ENCODE measurements at regions not wholly inside any gene's neighbourhood (a gene's known extent, or its start where the extent isn't known, plus 50 kb on each side); places are given as distances from the start of the nearest gene placed in this dataset.
"Not testable (repeated sequence)": the region's sequence is repeated elsewhere in the genome, so short reads cannot be mapped to it uniquely, and the experiment has no call there.

DNA sequence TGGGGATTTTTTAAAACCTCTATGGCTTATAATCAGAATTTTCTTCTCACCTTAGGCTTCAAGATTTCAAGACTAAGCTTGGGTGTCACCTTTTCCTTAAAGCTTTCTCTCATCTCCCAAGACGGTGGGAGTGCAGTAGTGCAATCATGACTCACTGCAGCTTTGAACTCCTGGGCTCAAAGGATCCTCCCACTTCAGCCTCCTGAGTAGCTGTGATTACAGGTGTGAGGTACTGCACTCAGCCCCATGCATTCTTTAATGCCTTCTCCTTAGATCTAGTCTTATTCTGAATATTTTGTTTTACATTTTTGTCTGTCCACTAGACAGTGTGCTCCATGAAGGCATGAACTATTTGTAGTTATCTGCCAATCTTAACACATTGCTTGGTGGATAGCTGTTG is 55.7 kb upstream of the FAT3 start:
- H3K27ac ChIP-seq = no peak overlapping the region
- no peak overlapping the region for H3K4me3 ChIP-seq

DNA sequence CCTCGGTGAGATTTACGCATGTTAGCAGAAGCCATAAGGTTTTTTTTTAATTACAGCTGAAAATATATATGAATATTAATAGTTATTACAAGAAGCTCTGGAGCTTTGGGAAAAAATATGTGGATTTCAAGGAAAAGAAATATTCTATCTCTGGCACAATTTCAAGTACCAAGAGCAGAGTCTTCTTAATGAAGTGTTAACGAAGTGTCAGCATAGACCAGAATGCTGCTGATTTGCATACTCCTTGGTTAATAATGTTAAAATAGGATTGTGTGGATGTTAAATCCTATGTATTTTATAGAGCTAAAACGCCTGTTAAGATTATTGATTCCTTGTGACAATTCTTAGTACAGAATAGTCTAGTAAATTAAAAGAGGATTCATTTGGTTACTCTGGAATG is 57.0 kb upstream of the FAT3 start:
- Histone ChIP-seq H3K27ac (no peak overlapping the region), H3K4me3 (no peak overlapping the region)

DNA sequence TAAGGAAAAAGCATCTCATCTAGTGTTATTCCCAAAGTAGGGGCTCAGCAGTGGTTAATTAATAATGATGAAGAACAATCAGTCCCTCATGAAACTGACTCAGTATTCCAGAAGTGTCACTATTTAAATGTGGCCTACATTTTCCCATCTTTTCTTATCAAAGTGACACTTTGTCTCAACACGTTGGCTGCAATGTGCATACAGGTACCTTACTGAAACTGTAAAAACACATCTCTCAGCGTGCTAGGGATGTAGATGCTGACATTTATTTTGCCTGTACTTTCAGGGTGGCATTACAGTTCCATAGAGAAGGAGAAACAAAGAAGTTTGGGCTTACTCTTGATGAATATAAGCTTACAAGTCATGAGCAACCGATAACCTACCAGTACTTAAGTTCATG is 58.3 kb upstream of the FAT3 start:
- Histone ChIP-seq H3K27ac (no peak overlapping the region), H3K4me3 (no peak overlapping the region)

DNA sequence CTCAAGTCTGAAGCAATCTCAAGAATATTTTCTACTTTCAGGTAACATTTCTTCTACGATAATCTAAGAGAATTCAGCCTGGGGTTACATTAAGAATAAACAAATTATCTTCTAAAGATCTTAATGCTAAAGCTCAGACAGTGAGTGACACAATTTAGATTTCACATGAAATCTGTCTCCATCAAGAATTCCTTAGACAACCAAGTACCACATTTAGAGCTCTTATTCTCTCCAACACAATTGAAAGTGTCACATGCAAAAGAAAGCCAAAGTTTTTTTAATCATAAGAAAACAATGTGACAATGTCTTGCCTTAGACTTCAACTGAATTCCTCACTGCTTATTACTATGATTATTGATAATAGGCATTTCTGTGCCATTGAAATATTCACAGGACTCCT is 60.7 kb upstream of the FAT3 start:
- H3K4me3 ChIP-seq = no peak overlapping the region

DNA sequence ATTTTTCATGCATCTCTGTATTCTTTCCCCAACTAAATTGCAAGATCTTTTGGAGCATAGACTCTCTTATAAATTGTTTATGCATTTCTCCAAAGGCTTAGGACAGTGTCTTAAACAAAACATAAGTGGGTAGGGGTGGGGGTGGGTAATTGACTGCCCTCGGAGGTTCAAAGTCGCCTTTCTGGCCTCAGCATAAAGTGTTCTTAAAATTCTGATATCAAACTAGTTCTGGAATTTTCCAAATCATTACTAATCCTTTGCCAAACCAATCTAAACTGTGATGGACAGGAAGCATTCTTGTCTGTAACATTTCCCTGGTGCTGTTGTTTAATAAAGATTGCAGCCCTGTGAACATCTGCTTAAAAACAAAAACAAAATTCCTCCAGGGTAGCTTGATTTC is 61.8 kb upstream of the FAT3 start:
- no peak overlapping the region for H3K27ac ChIP-seq
- H3K4me3 ChIP-seq = no peak overlapping the region

More for the DNA sequence above, 60.7 kb upstream of the FAT3 start:
- H3K27ac ChIP-seq = no peak overlapping the region

DNA sequence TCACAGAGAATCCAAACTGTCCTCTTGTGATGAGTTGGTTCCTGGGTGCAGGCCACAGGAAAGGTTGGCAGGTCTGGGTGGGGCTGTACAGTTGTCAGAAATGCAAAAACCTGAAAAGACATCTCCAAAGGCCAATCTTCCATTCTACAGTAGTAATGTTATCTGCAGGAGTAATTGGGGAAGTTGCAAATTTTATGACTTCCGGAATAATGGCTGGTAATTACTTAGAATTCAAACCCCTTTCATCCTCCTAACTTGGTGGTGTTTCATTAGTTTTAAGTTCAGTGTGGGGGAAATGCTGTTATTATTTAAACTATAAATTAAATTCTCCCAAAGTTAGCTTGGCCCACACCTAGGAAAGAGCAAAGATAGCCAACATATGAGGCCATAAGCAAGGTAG is 64.7 kb upstream of the FAT3 start:
- Histone ChIP-seq H3K4me3 (no peak overlapping the region), H3K27ac (no peak overlapping the region)

DNA sequence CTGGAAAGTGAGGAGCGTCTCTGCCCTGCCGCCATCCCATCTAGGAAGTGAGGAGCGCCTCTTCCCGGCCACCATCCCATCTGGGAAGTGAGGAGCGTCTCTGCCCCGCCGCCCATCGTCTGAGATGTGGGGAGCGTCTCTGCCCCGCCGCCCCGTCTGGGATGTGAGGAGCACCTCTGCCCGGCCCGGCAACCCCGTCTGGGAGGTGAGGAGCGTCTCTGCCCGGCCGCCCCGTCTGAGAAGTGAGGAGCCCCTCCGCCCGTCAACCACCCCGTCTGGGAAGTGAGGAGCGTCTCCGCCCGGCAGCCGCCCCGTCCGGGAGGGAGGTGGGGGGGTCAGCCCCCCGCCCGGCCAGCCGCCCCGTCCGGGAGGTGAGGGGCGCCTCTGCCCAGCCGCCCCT is 67.2 kb upstream of the FAT3 start:
- not testable (repeated sequence) for H3K4me3 ChIP-seq, H3K27ac ChIP-seq

DNA sequence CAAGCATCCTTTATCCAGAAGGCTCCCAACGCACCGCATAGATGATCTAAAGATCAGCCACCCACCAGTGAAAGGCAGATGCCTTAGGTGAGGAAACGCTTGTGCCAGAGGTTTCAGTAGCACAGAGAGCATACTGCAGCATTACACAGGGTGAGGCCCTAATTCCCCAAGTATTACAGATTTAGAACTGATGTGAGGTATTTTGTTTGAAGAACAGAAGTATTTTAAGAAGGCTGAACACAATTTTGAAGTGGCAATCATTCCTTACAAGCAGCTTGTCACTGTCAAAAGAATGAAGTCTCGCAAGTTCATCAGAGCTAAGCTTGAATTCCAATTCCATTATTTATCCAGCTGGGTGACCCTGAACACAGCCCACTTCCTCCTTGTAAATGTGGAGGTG is 70.0 kb upstream of the FAT3 start:
- Histone ChIP-seq H3K4me3 (no peak overlapping the region), H3K27ac (no peak overlapping the region)

DNA sequence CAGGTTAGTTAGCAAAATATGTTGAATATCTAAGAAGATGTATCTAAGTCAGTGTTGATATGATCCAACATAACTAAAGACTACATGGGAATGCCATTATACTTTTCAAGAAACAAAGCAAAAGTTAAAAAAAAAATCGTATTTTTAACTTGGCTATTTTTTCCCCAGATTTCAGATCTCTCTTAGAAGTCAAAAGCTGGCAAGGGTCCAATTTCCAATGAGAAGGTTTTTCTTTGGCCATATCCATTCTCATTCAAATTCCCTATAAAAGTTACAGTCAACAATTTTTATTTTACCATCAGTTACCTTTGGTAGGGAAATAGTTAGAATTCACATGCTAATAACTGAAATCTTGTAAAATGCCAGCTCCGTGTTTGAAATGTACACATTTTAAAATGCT is 70.5 kb upstream of the FAT3 start:
- H3K4me3 ChIP-seq = no peak overlapping the region
- no peak overlapping the region for H3K27ac ChIP-seq

DNA sequence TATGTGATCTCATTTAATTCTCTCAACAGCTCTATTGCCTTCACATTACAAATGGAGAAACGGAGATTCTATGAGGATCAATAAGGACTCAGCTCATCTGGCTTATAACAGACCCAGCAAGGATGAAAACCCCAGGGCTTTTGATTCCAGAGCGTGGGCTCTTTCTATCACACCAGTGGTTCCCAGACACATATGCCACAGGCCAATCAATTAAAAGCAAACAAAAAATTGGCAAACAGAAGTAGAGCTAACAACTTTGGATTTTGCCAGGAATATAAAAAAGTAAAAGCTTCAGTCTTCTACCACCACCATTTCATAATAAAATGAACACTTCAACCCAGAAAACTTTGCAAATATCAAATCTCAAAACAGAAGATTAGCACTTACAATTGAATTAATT is 71.1 kb upstream of the FAT3 start:
- Histone ChIP-seq H3K4me3 (no peak overlapping the region), H3K27ac (no peak overlapping the region)

DNA sequence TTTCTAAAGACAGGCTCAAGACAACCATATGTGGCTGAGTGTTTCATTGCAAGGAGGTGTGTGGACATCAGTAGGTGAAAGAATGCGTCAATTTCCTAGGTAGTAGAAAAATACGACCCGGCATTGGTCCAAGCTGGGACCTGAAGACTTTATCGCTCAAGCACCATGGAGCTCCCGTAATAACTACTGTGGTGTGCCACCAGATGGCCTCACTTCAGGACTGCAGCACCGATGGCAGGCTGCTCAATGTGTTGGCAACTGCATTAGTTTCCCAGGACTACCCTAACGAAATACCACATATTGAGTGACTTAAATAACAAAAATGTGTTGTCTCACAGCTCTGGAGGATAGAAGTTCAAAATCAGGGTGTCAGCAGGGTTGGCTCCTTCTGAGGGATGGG is 72.4 kb upstream of the FAT3 start:
- H3K27ac ChIP-seq = no peak overlapping the region

DNA sequence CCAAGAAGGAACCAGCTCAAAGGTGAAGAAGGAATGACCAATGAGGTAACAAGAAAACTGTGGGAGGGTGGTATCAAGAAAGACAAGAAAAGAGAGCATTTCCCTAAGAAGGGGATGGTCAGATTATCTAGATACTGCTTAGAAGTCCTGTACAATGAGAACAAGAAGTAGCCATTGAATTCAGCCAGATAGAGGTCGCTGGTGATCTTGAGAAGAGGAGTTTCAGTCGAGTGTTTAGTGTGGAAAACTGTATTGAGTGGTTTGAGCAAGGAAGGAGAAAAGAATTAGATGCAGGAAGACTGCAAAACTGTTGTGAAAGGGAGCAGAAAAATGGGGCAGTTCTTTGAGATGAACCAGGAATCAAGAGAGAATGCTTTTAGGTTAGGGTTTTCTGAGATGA is 74.6 kb upstream of the FAT3 start:
- Histone ChIP-seq H3K27ac (no peak overlapping the region), H3K4me3 (no peak overlapping the region)

More for the DNA sequence above, 72.4 kb upstream of the FAT3 start:
- no peak overlapping the region for H3K4me3 ChIP-seq

DNA sequence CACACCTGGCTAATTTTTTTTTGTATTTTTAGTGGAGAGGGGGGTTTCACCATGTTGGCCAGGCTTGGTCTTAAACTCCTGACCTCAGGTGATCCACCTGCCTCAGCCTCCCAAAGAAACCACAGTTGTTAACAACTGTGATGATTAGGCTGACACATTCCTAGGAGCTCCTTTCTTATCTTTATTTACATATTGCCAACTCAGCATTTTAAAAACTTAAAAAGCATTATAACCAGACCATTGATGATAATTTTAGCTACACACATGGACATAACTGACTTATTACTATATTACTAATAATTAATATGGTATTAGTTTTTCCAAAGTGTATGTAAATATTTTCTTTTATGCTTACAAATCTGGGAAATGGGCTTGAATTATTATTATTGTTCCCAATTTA is 82.9 kb upstream of the FAT3 start:
- no peak overlapping the region for H3K27ac ChIP-seq
- H3K4me3 ChIP-seq = no peak overlapping the region

DNA sequence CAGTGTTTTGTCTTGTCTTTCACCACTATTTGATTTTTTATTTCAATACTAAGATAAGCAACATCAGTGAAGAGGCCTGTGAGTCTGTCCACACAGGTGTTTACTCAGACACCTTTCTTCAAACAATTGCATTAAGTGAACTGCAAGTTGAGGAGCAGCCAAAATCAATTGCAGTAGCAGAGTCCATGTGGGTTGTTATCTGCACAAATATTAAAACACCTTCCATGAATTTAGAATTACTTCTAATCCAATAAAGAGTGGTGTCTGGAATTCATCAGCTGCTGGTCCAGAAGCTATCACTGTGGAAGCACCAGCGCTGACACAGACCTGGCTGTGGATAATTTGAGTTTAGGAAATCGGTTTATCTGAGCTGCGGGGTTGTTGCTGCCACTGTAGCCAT is 83.5 kb upstream of the FAT3 start:
- Histone ChIP-seq H3K4me3 (no peak overlapping the region), H3K27ac (no peak overlapping the region)

DNA sequence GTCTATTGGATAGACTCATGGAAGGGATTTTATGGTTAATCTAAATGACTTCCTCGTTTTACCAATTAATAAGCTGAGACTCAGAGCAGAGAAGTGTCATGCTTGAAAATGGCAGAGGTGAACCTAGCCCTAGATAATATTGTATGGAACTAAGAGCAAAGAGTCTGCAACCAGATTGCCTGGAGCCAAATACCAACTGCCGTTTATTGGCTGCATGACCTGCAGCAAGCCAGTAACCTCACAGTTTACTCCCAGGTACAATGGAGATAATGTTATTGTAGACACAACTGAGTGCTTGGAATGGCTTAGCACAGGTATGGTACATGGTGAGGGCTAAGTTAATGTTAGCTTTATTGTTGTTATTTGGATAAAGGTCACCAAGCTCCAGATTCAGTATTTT is 84.6 kb upstream of the FAT3 start:
- Histone ChIP-seq H3K27ac (no peak overlapping the region), H3K4me3 (no peak overlapping the region)

DNA sequence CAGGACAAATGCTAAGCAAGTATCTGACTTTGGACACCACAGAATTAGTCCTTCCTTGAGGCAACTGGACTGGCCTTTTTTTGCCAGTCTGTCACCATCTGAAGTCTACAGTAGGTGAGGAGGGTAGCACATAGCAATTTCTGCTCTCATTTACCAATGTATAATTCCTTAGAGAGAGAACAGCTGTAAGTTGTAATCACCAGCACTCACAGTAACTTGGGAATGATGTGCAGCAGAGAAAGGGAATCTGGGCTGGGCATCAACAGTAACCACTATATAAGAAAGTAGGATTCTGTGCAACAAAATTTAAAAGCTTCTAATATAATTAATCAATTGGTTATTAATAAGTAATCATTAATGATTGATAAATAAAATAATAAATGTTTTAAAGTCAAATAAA is 86.3 kb upstream of the FAT3 start:
- H3K27ac ChIP-seq = no peak overlapping the region
- no peak overlapping the region for H3K4me3 ChIP-seq

DNA sequence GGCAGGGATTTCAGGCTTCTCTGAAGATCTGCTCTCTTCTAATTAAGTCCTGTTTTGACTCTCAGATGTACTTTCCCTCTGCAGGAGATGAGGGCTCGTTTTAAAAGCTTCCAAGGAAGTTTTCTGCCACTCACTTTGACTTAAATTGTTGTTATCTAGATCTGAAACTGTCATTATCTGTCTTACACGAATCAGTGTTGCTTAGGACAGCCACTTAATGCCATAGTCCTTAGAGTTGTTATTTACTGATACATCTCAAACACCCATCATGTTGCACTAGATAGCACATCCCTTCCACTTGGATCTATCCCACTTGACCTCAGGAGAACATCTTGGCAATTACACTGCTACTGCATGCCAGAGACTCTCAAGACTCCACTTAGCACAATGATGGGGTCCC is 86.9 kb upstream of the FAT3 start:
- no peak overlapping the region for H3K27ac ChIP-seq
- no peak overlapping the region for H3K4me3 ChIP-seq

DNA sequence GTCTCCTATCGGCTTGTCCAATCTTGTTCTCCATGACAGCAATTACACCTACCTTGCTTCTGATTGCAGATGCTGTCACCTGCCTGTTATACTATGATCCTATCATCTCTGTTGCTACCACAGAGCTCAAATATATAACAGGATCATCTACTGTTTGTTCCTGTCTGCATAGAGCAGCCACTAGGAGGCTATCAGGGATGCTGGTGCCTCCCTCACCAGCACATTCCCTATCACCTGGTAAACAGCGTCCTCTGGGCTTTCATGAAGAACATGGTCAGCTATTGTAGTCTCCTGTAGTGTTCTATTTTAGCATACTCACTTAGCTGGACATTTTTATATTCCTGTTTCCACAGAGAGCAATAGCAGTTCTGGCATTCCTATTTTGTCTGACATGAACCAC is 87.8 kb upstream of the FAT3 start:
- no peak overlapping the region for H3K27ac ChIP-seq
- H3K4me3 ChIP-seq = no peak overlapping the region

DNA sequence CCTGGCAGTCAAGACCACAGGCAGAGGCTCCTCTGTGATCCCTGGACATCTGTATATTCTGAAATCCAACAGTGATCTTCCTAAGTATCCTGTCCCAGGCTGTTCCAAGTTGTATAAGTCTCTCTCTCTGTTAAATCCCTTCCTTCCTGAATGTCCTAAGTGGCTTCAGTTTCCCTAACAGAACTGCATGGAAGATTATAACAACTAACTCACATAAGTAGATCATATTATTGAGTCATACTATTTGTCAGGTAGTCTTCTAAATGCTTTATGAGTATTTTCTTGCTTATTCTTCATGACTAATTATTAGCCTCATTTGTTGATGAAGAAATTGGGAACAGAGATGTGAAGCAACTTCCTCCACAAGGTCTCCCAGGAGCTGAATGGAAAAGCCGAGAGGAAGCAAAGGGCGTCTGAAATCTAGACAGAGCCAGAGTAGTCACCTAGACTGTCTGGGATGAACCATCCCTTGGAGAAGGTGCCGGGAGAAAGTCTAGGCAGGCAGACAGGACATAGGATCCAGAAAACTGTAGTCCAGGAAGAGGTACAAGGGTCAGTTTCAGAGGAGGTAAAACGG is 93.2 kb upstream of the FAT3 start:
- Histone ChIP-seq H3K4me3 (no peak overlapping the region), H3K27ac (peak overlapping the region in 1 of 21 experiments; percentile 13)

DNA sequence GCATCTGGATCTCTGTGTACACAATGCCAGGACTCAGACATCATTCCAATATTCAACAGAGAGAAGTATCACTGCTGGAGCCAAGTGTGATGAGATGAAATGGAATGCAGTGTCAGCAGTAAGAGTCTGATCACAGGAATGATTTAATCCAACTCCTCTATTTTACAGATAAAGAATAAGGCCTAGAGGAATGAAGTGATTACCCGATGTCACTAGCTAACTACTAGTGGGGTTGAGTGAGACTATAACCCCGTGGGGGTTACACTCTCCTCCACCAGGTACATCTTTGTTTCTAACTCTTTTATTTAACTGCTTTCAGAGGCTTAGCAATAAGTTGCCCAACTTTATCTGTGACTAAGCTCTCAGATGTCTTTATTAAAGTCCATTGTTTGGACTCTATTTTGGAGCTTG is 94.2 kb upstream of the FAT3 start:
- no peak overlapping the region for H3K4me3 ChIP-seq
- H3K27ac ChIP-seq = no peak overlapping the region

DNA sequence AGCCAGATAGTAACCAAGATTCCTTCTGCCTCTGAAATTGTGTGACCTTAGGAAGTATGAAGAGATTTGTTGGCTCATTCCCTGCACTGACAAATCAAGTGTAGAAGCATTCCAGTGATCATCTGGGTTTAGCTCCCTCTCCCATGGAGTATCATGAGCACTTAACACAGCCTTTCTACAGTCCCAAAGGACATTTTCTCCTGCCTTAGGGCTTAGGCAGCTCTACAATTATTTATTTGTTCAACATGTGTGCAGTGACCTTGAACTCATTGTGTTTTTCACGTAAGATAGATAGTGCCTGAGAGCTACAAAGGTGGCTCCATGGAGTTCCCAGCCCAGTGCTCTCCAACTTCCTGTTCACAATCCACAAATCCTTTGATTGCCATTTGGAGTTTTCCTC is 94.8 kb upstream of the FAT3 start:
- Histone ChIP-seq H3K27ac (no peak overlapping the region), H3K4me3 (no peak overlapping the region)

DNA sequence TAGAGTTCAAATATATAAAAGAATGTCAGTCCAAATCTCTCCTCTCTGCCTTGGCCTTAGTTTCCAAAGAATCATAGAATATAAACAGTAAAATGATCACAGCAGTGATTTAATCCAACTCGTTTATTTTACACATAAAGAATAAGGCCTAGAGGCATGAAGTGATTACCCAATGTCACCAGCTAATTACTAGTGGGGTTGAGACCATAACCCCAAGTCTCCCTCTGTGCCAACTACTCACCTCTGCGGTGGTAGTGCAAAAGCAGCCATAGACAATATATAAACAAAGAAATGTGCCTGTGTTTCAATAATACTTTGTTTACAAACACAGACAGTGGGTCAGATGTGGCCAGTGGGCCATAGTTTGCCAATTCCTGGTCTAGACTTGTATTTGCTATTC is 96.6 kb upstream of the FAT3 start:
- Histone ChIP-seq H3K4me3 (no peak overlapping the region), H3K27ac (no peak overlapping the region)

DNA sequence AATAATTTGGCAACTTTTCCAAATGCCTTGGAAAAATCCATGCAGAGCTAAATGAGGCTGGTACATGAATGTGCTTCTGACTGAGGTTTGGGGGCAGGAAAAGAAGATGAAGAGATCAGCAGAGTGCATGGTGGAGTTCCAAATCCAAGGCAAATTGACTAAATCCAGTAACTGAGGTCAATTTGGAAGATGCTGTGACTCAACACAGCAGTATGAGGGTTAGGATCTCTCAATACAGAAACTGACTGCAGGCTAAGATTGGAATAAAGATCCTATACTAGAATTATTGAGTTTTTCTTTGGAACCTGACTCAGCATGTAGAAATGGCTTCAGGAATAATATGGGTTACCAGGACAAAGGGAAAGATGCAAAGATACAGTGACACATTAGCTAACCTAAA is 99.3 kb upstream of the FAT3 start:
- H3K4me3 ChIP-seq = no peak overlapping the region
- H3K27ac ChIP-seq = no peak overlapping the region

Data from skin epidermis (tissue), 12 donors.